ENCODE measurements at regions not wholly inside any gene's neighbourhood (a gene's known extent, or its start where the extent isn't known, plus 50 kb on each side); places are given as distances from the start of the nearest gene placed in this dataset.

DNA sequence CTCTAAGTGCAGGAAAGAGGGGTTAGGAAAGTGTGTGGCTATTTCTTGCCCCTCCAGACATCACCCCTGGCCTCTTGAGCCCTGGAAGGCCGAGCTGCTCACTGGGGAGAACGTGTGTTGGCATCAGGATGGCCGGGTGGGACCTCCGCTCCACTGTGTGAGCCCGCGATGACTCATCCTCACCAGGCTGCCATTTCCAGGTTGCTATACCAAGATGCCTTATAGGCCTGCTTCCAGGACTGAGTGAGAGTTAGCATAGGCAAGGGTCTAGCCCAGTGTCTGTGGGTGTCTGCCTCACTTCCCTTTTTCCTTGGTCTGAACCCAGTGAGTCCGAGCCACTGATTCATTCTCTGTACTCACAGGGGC, 105.0 kb downstream of the MRPL14 start:
- Histone ChIP-seq H2AK5ac (ENCODE audit: low read length) (no peak overlapping the region), H3K9me3 (ENCODE audit: insufficient read depth, low read depth, low read length) (no peaks in the 10 kb centered on the region), H3K79me1 (ENCODE audit: low read length) (no peaks in the 10 kb centered on the region), H3K14ac (ENCODE audit: low read length) (no peak overlapping the region), H3K4me3 (ENCODE audit: low read depth, low read length) (no peak overlapping the region), H2BK120ac (ENCODE audit: insufficient read depth, low read length, poor library complexity) (no peak overlapping the region), H4K91ac (ENCODE audit: low read depth, low read length) (no peak overlapping the region), H3K4ac (ENCODE audit: low read depth, low read length) (no peak overlapping the region), H3K79me2 (ENCODE audit: control insufficient read depth, insufficient read depth, low read length, poor library complexity) (no peaks in the 10 kb centered on the region), H4K12ac (ENCODE audit: low read depth, low read length) (no peak overlapping the region), H2BK5ac (ENCODE audit: low read depth, low read length, poor library complexity) (no peak overlapping the region), H3K36me3 (ENCODE audit: control insufficient read depth in 1 of 2, insufficient read depth in 2 of 2, low read length in 2 of 2) (no peaks in the 10 kb centered on the region), H3K18ac (ENCODE audit: low read length) (no peak overlapping the region), H2AFZ (ENCODE audit: insufficient read depth, low read length, poor library complexity) (no peak overlapping the region), H3K4me1 (ENCODE audit: control insufficient read depth in 1 of 2, insufficient read depth in 2 of 2, low read length in 2 of 2) (peaks cover 0 to 3% of the 10 kb centered on the region in 2 experiments), H3K9ac (ENCODE audit: low read length) (no peak overlapping the region), H3K23ac (ENCODE audit: low read length) (no peak overlapping the region), H3K27ac (ENCODE audit: low read depth, low read length) (no peak overlapping the region), H4K8ac (ENCODE audit: low read depth, low read length) (no peak overlapping the region), H3K27me3 (ENCODE audit: insufficient read depth, low read length) (no peaks in the 10 kb centered on the region), H2BK12ac (ENCODE audit: low read length) (no peak overlapping the region), H3K4me2 (ENCODE audit: low read length) (no peak overlapping the region)
- peak in 1 of 2 donors; percentile 20 for DNase-seq
- no CpG with 5 or more reads among the region's 7 CpGs for WGBS (ENCODE audit: extremely low coverage, insufficient coverage, insufficient read length)

DNA sequence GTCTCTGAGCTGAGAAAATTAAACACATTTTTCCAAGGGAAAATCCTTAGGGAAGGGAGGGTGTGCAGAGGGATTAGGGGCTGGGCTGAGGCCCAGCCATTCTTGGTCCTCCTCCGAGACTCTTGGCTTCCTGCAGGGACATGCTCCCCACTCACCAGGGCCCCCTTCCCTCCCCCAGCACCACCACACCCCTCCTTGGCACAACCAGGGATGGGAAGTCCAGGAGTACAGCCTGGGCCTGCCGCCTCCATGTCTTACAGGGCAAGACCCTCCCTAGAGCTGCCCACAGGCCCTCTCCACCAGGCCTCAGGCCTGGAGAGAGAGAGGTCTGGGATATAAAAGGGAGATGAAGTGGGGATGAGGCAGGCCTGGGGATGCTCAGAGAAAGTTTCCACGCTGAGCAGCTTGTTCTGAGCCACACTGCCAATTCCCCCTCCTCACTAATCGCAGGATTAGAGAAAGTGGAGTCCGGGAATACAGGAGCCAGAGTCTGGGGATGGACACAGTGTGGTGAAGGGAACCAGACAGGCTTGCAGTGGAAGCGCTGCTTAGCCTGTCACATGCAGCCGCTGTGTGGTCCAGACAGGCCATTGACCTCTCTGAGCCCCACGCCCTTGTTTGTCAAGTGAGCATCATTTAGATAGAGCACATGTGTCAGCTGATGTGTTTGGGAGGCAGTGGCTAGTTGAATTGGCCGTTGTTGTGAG, 105.5 kb downstream of the MRPL14 start:
- no peak overlapping the region for H3K14ac ChIP-seq (ENCODE audit: low read length)
- no peak overlapping the region for H3K9ac ChIP-seq (ENCODE audit: low read length)
- no peak overlapping the region for H2AK5ac ChIP-seq (ENCODE audit: low read length)
- H3K4ac ChIP-seq (ENCODE audit: low read depth, low read length) = no peak overlapping the region
- H3K27ac ChIP-seq (ENCODE audit: low read depth, low read length) = no peak overlapping the region
- DNase-seq = no peak
- no peak overlapping the region for H2BK5ac ChIP-seq (ENCODE audit: low read depth, low read length, poor library complexity)
- H3K4me1 ChIP-seq (ENCODE audit: control insufficient read depth in 1 of 2, insufficient read depth in 2 of 2, low read length in 2 of 2) = peaks cover under 1 to 6% of the 10 kb centered on the region in 2 experiments
- H3K79me2 ChIP-seq (ENCODE audit: control insufficient read depth, insufficient read depth, low read length, poor library complexity) = no peaks in the 10 kb centered on the region
- H2BK120ac ChIP-seq (ENCODE audit: insufficient read depth, low read length, poor library complexity) = no peak overlapping the region
- H3K4me3 ChIP-seq (ENCODE audit: low read depth, low read length) = no peak overlapping the region
- H3K4me2 ChIP-seq (ENCODE audit: low read length) = no peak overlapping the region
- no peak overlapping the region for H3K23ac ChIP-seq (ENCODE audit: low read length)
- no peaks in the 10 kb centered on the region for H3K27me3 ChIP-seq (ENCODE audit: insufficient read depth, low read length)
- H4K12ac ChIP-seq (ENCODE audit: low read depth, low read length) = no peak overlapping the region
- no peaks in the 10 kb centered on the region for H3K36me3 ChIP-seq (ENCODE audit: control insufficient read depth in 1 of 2, insufficient read depth in 2 of 2, low read length in 2 of 2)
- H4K8ac ChIP-seq (ENCODE audit: low read depth, low read length) = no peak overlapping the region
- H3K79me1 ChIP-seq (ENCODE audit: low read length) = no peaks in the 10 kb centered on the region
- no CpG with 5 or more reads among the region's 9 CpGs for WGBS (ENCODE audit: extremely low coverage, insufficient coverage, insufficient read length)
- no peaks in the 10 kb centered on the region for H3K9me3 ChIP-seq (ENCODE audit: insufficient read depth, low read depth, low read length)
- no peak overlapping the region for H2AFZ ChIP-seq (ENCODE audit: insufficient read depth, low read length, poor library complexity)
- H4K91ac ChIP-seq (ENCODE audit: low read depth, low read length) = no peak overlapping the region
- H2BK12ac ChIP-seq (ENCODE audit: low read length) = no peak overlapping the region
- H3K18ac ChIP-seq (ENCODE audit: low read length) = no peak overlapping the region

DNA sequence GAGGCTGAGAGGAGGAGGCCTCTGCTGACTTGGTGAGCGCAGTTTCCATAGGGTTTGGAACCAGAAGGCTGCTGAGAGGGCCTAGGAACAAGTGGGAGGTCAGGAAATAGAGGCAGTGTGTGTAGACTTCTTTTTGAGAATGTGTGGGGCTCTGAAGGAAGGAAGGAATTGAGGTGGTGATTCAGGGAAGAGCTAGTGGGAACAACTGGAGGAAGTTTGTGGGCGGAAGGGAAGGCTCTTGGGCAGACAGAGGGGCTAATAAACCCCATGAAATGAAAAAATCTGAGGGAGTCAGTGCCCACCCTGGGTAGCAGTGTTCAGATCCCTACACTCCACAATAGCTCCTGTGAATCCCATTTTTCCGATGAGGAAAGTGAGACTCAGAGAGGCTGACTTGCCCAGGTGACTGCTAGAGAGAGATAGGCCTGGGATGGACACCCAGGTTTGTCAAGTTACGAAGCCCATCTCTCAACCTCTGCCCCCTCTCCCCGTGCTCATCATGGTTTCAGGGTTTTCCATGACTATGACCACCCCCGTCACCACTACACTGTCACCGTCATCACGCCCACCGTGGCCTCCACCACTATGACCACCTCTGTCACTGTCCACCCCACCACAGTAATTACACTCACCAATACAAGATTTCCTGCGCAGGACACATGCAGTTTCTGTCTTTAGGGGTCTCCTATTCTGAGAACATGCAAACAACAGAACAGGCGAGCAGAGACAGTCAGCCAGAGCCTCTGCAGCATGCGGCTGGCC, 106.4 kb downstream of the MRPL14 start:
- no peaks in the 10 kb centered on the region for H3K79me2 ChIP-seq (ENCODE audit: control insufficient read depth, insufficient read depth, low read length, poor library complexity)
- no peaks in the 10 kb centered on the region for H3K36me3 ChIP-seq (ENCODE audit: control insufficient read depth in 1 of 2, insufficient read depth in 2 of 2, low read length in 2 of 2)
- no peaks in the 10 kb centered on the region for H3K27me3 ChIP-seq (ENCODE audit: insufficient read depth, low read length)
- H3K4me2 ChIP-seq (ENCODE audit: low read length) = no peak overlapping the region
- H4K91ac ChIP-seq (ENCODE audit: low read depth, low read length) = no peak overlapping the region
- H2AK5ac ChIP-seq (ENCODE audit: low read length) = no peak overlapping the region
- H3K4me3 ChIP-seq (ENCODE audit: low read depth, low read length) = no peak overlapping the region
- H2BK5ac ChIP-seq (ENCODE audit: low read depth, low read length, poor library complexity) = no peak overlapping the region
- H2BK12ac ChIP-seq (ENCODE audit: low read length) = no peak overlapping the region
- peaks cover 3 to 8% of the 10 kb centered on the region in 2 experiments for H3K4me1 ChIP-seq (ENCODE audit: control insufficient read depth in 1 of 2, insufficient read depth in 2 of 2, low read length in 2 of 2)
- no peaks in the 10 kb centered on the region for H3K79me1 ChIP-seq (ENCODE audit: low read length)
- no peak for DNase-seq
- H2BK120ac ChIP-seq (ENCODE audit: insufficient read depth, low read length, poor library complexity) = no peak overlapping the region
- H3K23ac ChIP-seq (ENCODE audit: low read length) = no peak overlapping the region
- H2AFZ ChIP-seq (ENCODE audit: insufficient read depth, low read length, poor library complexity) = no peak overlapping the region
- H4K8ac ChIP-seq (ENCODE audit: low read depth, low read length) = no peak overlapping the region
- H3K9me3 ChIP-seq (ENCODE audit: insufficient read depth, low read depth, low read length) = no peaks in the 10 kb centered on the region
- no peak overlapping the region for H3K14ac ChIP-seq (ENCODE audit: low read length)
- no peak overlapping the region for H3K9ac ChIP-seq (ENCODE audit: low read length)
- H3K27ac ChIP-seq (ENCODE audit: low read depth, low read length) = no peak overlapping the region
- no peak overlapping the region for H3K4ac ChIP-seq (ENCODE audit: low read depth, low read length)
- WGBS (ENCODE audit: extremely low coverage, insufficient coverage, insufficient read length) = no CpG with 5 or more reads among the region's 12 CpGs
- no peak overlapping the region for H4K12ac ChIP-seq (ENCODE audit: low read depth, low read length)
- H3K18ac ChIP-seq (ENCODE audit: low read length) = no peak overlapping the region

GRCh38 chr6:44020148-44020547, 107.1 kb downstream of the MRPL14 start:
- Histone ChIP-seq H4K8ac (ENCODE audit: low read depth, low read length) (no peak overlapping the region), H3K79me1 (ENCODE audit: low read length) (no peaks in the 10 kb centered on the region), H3K9ac (ENCODE audit: low read length) (no peak overlapping the region), H2BK12ac (ENCODE audit: low read length) (no peak overlapping the region), H3K9me3 (ENCODE audit: insufficient read depth, low read depth, low read length) (no peaks in the 10 kb centered on the region), H3K4me1 (ENCODE audit: control insufficient read depth in 1 of 2, insufficient read depth in 2 of 2, low read length in 2 of 2) (peaks cover 3 to 8% of the 10 kb centered on the region in 2 experiments), H4K91ac (ENCODE audit: low read depth, low read length) (no peak overlapping the region), H3K4me2 (ENCODE audit: low read length) (no peak overlapping the region), H3K23ac (ENCODE audit: low read length) (no peak overlapping the region), H3K36me3 (ENCODE audit: control insufficient read depth in 1 of 2, insufficient read depth in 2 of 2, low read length in 2 of 2) (no peaks in the 10 kb centered on the region), H3K4ac (ENCODE audit: low read depth, low read length) (no peak overlapping the region), H4K12ac (ENCODE audit: low read depth, low read length) (no peak overlapping the region), H3K27me3 (ENCODE audit: insufficient read depth, low read length) (no peaks in the 10 kb centered on the region), H3K18ac (ENCODE audit: low read length) (no peak overlapping the region), H3K14ac (ENCODE audit: low read length) (no peak overlapping the region), H3K4me3 (ENCODE audit: low read depth, low read length) (no peak overlapping the region), H2AFZ (ENCODE audit: insufficient read depth, low read length, poor library complexity) (no peak overlapping the region), H2AK5ac (ENCODE audit: low read length) (no peak overlapping the region), H2BK5ac (ENCODE audit: low read depth, low read length, poor library complexity) (no peak overlapping the region), H2BK120ac (ENCODE audit: insufficient read depth, low read length, poor library complexity) (no peak overlapping the region), H3K27ac (ENCODE audit: low read depth, low read length) (no peak overlapping the region), H3K79me2 (ENCODE audit: control insufficient read depth, insufficient read depth, low read length, poor library complexity) (no peaks in the 10 kb centered on the region)
- DNase-seq = no peak
- no CpG with 5 or more reads among the region's 2 CpGs for WGBS (ENCODE audit: extremely low coverage, insufficient coverage, insufficient read length)

All from trophoblast cell (in vitro differentiated cells and primary cell).